ENCODE measurements at regions not wholly inside any gene's neighbourhood (a gene's known extent, or its start where the extent isn't known, plus 50 kb on each side); places are given as distances from the start of the nearest gene placed in this dataset.

DNA sequence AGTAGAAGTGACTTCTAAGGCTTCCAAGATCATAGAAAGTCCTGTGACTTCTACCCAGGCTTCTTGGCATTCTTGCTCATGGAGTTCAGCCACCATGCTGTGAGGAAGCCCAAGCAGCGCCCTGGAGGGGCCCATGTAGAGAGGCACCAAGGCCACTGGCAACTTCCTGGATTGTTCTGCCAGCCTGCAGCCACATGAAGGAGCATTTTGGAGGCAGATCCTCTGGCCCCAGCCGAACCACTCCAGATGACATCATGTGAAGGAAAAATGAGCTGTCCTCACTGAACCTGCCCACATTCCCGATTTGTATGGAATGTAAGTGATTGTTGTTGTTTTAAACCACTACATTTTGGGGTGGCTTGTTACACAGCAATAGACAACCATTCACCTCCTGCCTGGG, 51.5 kb upstream of the MNX1 start:
- peaks cover 6% of the 10 kb centered on the region for H3K27me3 Mint-ChIP-seq
- H3K4me1 Mint-ChIP-seq: peaks cover 0 to 2% (median 0%) of the 10 kb centered on the region in 3 donors
- H3K9me3 Mint-ChIP-seq: peaks cover 6 to 22% (median 14%) of the 10 kb centered on the region in 3 donors
- H3K27ac Mint-ChIP-seq: no peak overlapping the region
- peak overlapping the region in 1 of 4 donors; percentile 17 for H3K4me3 Mint-ChIP-seq
- no peaks in the 10 kb centered on the region for H3K36me3 Mint-ChIP-seq

DNA sequence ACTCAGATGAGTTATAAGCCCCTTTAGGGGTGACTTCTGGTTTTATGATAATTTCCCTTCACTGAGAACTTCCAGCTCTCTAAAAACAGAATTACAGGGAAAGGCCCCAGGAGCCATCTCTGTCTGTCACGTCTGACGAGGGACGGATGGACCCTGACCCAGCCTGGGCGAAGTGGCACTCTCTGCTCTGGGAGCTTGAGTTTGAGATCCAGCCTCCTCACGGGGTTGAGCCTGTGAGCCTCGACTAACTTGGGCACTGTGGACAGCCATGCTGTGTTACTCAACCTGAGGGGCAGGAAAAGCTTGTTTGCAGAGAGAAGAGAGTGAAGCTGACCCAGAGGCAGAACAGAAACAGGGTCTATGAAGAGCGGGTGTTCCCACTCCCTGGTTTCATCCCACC, 54.6 kb upstream of the MNX1 start:
- Mint-ChIP-seq H3K4me1 (no peaks in the 10 kb centered on the region), H3K4me3 (no peak overlapping the region), H3K27me3 (peaks cover 5% of the 10 kb centered on the region), H3K9me3 (peaks cover 9 to 24% (median 19%) of the 10 kb centered on the region in 3 donors), H3K27ac (no peak overlapping the region), H3K36me3 (no peaks in the 10 kb centered on the region)

DNA sequence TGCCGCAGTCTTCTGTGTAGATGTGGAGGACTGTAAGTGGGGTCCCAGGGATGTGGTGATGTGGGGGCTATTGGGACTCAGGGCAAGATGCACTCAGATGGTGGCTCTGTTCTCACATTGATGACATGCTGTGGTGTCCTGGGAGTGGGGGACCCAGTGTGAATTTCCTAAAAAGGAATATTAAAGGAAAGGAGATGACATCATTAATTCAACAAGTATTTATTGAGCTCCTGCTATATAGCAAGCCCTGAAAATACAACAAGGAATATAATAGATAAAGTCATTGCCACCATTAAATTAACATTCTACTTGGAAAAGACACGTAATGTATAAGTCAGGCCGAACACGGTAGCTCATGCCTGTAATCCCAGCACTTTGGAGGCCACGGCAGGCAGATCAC, 61.9 kb upstream of the MNX1 start:
- Mint-ChIP-seq H3K36me3 (no peaks in the 10 kb centered on the region), H3K9me3 (peaks cover 1 to 10% (median 2%) of the 10 kb centered on the region in 3 donors), H3K27me3 (peaks cover 10% of the 10 kb centered on the region), H3K27ac (no peak overlapping the region), H3K4me1 (no peaks in the 10 kb centered on the region), H3K4me3 (no peak overlapping the region)

DNA sequence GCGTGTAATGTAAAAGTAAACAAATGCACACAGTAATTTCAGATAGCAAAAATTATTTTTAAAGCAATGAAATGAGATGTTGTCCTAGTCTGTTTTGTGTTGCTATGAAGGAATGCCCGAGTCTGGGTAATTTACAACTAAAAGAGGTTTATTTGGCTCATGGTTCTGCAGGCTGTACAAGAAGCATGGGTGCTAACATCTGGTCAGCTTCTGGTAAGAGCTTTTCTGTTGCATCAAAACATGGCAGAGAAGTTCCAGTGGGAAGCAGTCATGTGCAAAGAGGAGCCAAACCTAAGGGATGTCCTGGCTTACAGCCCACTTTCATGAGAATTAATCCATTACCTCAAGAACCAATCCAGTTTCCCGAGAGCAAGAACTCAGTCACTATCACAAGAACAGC, 62.9 kb upstream of the MNX1 start:
- peaks cover 0 to 8% (median 2%) of the 10 kb centered on the region in 3 donors for H3K9me3 Mint-ChIP-seq
- H3K36me3 Mint-ChIP-seq: no peaks in the 10 kb centered on the region
- no peak overlapping the region for H3K4me3 Mint-ChIP-seq
- no peak overlapping the region for H3K27ac Mint-ChIP-seq
- H3K27me3 Mint-ChIP-seq: peaks cover 16% of the 10 kb centered on the region
- no peaks in the 10 kb centered on the region for H3K4me1 Mint-ChIP-seq

GRCh38 chr7:157073949-157074624, 63.6 kb upstream of the MNX1 start:
- Mint-ChIP-seq H3K9me3 (peaks cover 0 to 8% (median 2%) of the 10 kb centered on the region in 3 donors), H3K4me1 (peaks cover 0 to 2% (median 0%) of the 10 kb centered on the region in 3 donors), H3K4me3 (no peak overlapping the region), H3K36me3 (no peaks in the 10 kb centered on the region), H3K27ac (no peak overlapping the region), H3K27me3 (peaks cover 21% of the 10 kb centered on the region)

- H3K27ac Mint-ChIP-seq: no peak overlapping the region
- H3K9me3 Mint-ChIP-seq: peaks cover 0 to 5% (median 0%) of the 10 kb centered on the region in 3 donors
- H3K4me1 Mint-ChIP-seq: peaks cover 0 to 2% (median 0%) of the 10 kb centered on the region in 3 donors
- peaks cover 33% of the 10 kb centered on the region for H3K27me3 Mint-ChIP-seq
- no peak overlapping the region for H3K4me3 Mint-ChIP-seq
- H3K36me3 Mint-ChIP-seq: no peaks in the 10 kb centered on the region
These were observed 62.3 kb upstream of the UBE3C start for GRCh38 chr7:157076466-157076865.

GRCh38 chr7:157077021-157077420, 61.7 kb upstream of the UBE3C start:
- peaks cover 31% of the 10 kb centered on the region for H3K27me3 Mint-ChIP-seq
- peaks cover 0 to 2% (median 0%) of the 10 kb centered on the region in 3 donors for H3K4me1 Mint-ChIP-seq
- no peak overlapping the region for H3K4me3 Mint-ChIP-seq
- H3K9me3 Mint-ChIP-seq: no peaks in the 10 kb centered on the region
- no peaks in the 10 kb centered on the region for H3K36me3 Mint-ChIP-seq
- H3K27ac Mint-ChIP-seq: no peak overlapping the region

GRCh38 chr7:157077986-157078644, 60.6 kb upstream of the UBE3C start:
- H3K4me1 Mint-ChIP-seq: peaks cover 0 to 2% (median 0%) of the 10 kb centered on the region in 3 donors
- H3K27me3 Mint-ChIP-seq: peaks cover 31% of the 10 kb centered on the region
- no peaks in the 10 kb centered on the region for H3K36me3 Mint-ChIP-seq
- peaks cover 0 to 4% (median 4%) of the 10 kb centered on the region in 3 donors for H3K9me3 Mint-ChIP-seq
- H3K27ac Mint-ChIP-seq: no peak overlapping the region
- H3K4me3 Mint-ChIP-seq: no peak overlapping the region

GRCh38 chr7:157079116-157079515, 59.6 kb upstream of the UBE3C start:
- Mint-ChIP-seq H3K27me3 (peaks cover 31% of the 10 kb centered on the region), H3K4me1 (peaks cover 0 to 2% (median 0%) of the 10 kb centered on the region in 3 donors), H3K9me3 (peaks cover 0 to 8% (median 6%) of the 10 kb centered on the region in 3 donors), H3K36me3 (no peaks in the 10 kb centered on the region), H3K4me3 (no peak overlapping the region), H3K27ac (peak overlapping the region in 1 of 3 donors; percentile 6)

GRCh38 chr7:157080111-157080730, 58.5 kb upstream of the UBE3C start:
- Mint-ChIP-seq H3K27me3 (peaks cover 30% of the 10 kb centered on the region), H3K9me3 (peaks cover 2 to 12% (median 9%) of the 10 kb centered on the region in 3 donors), H3K36me3 (no peaks in the 10 kb centered on the region), H3K27ac (no peak overlapping the region), H3K4me1 (peaks cover 0 to 2% (median 0%) of the 10 kb centered on the region in 3 donors), H3K4me3 (no peak overlapping the region)

GRCh38 chr7:157086508-157087187, 52.1 kb upstream of the UBE3C start:
- Mint-ChIP-seq H3K27me3 (peaks cover 10% of the 10 kb centered on the region), H3K4me3 (peak overlapping the region in 1 of 4 donors; percentile 33)

DNA sequence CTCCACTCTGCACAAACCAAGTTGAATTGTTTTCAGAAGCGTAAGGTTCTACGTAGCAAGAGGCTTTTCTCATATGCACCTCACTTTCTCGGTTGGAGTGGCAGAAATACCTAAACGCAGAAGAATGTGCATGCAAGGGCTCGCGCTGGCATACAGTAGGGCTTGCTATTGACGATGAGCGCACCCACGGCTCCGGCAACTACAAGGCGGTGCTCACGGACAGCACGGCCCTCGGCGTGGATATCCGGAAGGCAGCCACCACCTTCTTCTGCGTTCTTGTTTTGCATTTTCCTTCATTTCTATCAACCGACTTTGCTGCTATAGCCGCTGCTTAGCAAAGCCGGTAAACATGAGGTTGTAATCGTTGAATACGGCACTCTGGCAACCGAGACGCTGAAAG, 51.1 kb upstream of the UBE3C start:
- Mint-ChIP-seq H3K4me1 (no peaks in the 10 kb centered on the region), H3K9me3 (peaks cover 6 to 24% (median 16%) of the 10 kb centered on the region in 3 donors), H3K27ac (no peak overlapping the region), H3K27me3 (peaks cover 10% of the 10 kb centered on the region), H3K36me3 (no peaks in the 10 kb centered on the region), H3K4me3 (no peak overlapping the region)

More at GRCh38 chr7:157086508-157087187, 52.1 kb upstream of the UBE3C start:
- Mint-ChIP-seq H3K27ac (no peak overlapping the region), H3K4me1 (no peaks in the 10 kb centered on the region), H3K9me3 (peaks cover 3 to 18% (median 16%) of the 10 kb centered on the region in 3 donors), H3K36me3 (no peaks in the 10 kb centered on the region)

DNA sequence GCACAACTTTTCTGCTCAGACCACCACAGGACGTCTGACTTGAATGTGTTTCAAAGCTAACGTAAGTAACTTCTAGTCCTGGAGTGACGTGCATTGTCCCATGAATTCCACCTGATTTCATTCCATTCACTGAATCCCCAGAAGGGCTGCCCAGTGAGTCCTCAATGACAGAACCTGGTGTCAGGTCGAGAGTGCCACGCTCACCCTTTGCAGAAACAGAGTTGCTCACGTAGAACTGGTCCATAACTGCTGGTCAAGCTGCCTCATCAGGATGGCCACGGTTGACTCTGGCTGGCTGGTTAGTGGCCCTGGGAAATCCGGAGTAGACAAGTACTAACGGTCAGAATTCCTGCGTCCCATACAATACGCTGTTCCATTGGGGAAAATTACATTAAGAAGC, 50.6 kb upstream of the UBE3C start:
- Mint-ChIP-seq H3K27ac (no peak overlapping the region), H3K4me1 (no peaks in the 10 kb centered on the region), H3K4me3 (no peak overlapping the region), H3K9me3 (peaks cover 6 to 24% (median 13%) of the 10 kb centered on the region in 3 donors), H3K36me3 (no peaks in the 10 kb centered on the region), H3K27me3 (peaks cover 10% of the 10 kb centered on the region)
